Amniotic stem cell (primary cell): ENCODE measurements at regions not wholly inside any gene's neighbourhood (a gene's known extent, or its start where the extent isn't known, plus 50 kb on each side); places are given as distances from the start of the nearest gene placed in this dataset.
"Not testable (repeated sequence)": the region's sequence is repeated elsewhere in the genome, so short reads cannot be mapped to it uniquely, and the experiment has no call there.

ENCODE experiments used
- DNase-seq: peaks from one replicate; lab custom pipeline; 2025; lab: John Stamatoyannopoulos, UW

DNA sequence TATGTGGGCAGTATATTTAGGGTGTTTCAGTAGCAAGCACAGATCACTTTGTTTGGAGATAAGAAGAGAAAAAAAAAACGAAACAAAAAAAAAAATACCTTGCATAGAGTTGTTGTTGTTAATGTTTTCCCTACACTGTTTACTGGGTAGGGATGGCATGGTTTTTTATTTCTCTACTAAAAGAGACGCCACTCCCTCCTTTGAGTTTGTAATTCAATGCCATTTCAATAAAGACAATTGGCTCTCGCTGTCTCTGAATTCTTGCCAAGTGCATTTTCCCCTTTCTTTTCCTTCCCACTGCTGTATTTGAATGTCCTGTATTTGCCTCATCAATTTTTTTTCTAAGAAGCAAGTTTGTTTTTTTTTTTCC, 213.9 kb upstream of the UBASH3B start:
- DNase-seq, result no peak

DNA sequence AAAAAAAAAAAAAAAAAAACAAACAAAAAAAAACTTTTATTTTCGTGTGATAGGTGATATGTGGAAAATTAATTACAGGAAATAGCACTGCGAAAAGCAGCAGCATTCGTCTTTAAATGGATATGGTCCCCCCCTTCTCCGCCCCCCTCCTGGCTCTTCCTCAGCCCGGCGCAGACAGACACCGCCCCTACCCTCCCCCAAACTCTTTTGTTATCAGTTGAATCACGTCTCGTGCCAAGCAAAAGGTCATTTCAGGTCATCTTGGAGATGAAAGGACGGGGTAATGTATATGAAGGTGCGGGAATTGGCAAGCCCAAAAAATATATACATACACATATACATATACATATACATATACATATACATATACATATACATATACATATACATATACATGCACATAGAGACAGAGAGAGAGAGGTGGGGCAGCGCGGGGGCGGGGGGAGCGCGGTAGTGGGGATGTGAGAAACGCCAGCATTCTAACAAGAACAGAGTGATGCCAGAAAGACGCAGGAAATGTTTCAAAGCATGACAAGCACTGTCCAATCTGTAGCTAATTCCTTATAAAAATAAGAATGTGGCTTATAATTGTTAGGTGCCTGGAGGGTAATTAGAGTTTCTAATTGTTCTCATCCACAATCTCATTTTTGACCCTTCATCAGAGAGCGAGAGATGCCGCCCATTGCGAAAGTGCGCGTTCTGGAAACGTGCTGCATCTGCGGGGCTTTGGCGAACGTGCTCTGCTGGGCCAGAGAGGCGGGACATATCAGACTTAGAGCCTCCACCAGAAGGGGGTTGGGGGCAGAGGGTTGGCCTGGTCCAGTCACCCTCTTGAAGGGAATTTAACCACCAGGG, 214.5 kb upstream of the UBASH3B start:
- no peak for DNase-seq

DNA sequence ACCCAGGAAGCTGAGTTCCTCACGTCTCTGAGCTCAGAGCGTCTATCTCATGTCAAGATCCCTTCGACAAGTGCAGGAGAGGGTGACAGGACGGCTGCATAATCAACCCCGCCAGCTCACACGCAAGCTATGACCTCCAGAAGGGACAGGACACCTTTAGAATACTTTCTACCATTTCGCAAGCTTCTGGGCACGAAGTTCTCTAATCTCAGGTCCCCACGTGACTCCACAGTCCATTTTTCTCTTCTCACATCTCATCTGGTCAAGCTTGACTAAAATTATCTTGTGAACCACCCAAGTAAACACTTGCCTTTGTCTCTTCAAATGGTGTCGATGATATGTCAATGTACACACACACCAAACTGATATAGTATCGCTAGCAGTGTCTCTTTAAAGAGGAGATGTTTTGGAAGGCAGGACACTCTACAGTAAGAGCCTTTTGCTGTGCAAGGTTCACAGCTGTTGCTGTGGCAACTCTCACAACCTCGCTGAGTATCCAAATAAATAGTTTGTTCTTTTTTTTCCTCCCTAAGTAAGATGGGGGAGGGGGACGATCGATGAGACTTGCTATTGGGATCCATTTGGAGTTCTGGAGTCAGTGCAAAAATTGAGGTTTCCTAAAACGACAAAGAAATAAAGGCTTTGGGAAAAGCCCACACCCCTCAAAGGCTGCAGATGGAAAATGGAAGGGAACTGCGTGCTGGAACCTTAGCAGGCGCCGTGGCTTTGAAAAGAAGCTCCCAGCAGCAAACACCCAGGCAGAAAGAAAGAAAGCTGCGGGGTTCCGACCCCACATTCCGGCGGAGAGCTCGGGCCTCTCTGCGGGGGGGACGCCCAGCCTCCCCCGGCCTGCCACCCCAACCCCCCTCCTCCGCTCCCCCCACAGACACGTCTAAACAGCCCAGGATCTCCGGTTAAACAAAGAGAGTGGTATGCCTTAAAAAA, 215.4 kb upstream of the UBASH3B start:
- no peak for DNase-seq

DNA sequence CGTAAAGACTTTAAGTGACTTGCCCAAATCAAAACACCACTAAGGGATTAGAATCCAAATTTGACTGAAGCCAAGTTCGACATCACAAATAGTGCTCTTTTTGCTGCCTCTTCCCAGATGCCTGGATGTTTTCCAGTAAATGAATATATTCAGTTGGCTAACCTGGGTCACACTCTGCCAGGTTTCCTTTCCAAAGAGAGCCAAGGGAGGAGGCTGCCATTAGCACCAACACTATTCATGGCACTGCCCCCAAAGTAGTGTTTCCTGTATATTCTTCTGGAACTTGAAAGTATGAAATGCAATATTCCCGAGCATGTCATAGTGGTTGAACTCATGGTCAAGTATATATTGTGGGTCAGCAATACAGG, 219.3 kb upstream of the UBASH3B start:
- DNase-seq, result no peak

DNA sequence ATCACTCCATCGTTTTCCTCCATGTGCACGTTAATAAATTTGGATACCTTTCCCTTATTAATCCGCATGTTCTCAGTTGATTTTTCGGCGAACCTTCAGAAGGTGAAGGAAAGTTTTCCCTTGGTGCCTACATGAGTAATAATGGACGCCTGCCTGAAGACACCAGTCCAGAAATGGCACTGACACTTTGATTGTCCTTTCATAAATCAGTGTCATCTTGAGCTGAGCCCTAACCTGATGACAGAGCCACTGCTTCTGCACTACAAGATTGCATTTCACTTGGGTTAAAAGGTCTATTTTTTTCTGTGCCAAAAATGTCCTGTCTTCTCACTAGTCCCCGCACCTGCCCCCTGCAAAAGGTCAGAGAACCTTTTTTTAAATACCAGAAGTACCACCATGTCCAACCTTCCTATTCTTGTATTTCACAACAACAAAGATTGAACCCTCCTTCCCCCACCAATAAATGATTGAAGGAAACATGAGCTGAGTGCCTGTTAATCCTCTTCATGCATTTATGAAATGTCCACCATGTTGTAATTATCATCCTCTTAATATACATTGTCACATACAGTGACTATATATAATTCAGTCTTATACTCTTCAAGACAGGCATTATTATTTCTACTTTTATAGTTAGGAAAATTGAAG, 219.9 kb upstream of the UBASH3B start:
- no peak for DNase-seq

DNA sequence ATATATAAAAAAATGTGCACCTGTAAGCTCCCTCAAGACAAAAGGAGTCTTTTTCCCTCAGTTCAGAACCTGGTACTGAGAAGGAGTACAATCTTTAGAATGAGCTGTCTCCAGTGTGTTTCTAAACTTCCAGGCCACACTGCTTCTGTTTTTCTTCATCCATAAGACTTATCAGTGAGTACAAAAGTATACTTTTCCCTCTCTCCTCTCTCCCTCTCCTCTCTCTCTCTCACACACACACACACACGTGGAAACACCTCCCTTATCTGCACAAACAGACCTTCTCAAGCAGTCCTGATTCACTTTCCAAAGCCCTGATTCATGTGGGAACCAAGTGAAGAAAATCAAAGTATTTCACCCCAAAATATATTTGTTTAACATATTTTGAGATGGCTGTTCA, 220.7 kb upstream of the UBASH3B start:
- no peak for DNase-seq

DNA sequence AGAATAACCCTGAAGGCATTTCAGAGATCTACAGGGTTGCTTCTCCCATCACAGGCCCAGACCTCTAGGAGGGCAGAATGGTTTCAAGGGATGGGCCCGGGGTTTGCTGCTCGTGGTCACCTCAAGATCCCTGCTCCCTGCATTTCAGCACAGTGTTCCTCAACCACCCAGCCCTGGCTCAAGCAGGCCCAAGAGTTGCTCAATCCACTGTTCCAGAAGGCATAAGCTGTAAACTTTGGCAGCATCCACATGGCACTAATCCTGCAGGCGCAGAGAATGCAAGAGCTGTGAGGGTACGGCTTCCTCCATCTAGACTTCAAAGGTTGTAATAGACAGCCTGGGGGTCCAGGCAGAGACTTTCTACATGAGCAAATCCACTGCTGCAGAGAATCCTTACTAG, 225.0 kb upstream of the UBASH3B start:
- no peak for DNase-seq

- no peak for DNase-seq
Measured at GRCh38 chr11:122426073-122426472, 229.4 kb upstream of the UBASH3B start.

DNA sequence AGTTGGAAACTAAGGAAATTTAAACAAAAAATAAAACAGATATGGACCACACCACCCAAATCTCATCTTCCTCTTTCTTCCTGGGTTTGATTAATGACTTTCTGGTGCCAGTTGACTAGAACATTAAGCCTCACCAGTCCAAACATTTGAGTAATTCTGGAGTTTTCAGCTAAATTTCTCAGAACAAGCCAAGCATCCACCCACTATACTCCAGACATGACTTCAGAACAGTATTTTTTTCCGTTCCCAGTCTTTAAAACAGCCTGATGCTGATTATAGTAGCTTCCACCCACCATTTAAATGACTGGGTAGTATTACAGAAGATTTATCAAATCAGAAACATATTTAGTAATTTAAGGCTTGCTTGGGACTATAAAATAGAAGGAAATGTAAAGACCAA, 230.9 kb upstream of the UBASH3B start:
- no peak for DNase-seq

GRCh38 chr11:122423886-122424285, 231.6 kb upstream of the UBASH3B start:
- DNase-seq, result no peak

DNA sequence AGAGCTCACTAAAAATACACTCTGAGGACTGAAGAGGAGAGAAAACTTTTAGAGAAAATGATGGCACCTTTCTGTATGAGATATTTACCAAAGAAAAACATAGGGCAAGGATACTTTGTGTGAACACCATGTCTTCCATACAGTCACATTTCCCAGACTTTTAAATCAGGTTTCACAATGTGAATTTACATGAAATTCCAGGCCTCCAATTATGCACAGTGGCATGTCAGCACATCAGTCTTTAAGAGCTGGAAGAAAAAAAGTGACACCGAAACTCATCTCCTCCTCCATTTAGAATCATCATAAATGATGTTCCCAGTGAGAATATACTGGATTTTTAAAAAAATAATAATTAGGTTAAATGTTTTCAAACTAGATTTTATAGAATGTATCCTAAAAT, 232.2 kb upstream of the UBASH3B start:
- DNase-seq, result no peak

DNA sequence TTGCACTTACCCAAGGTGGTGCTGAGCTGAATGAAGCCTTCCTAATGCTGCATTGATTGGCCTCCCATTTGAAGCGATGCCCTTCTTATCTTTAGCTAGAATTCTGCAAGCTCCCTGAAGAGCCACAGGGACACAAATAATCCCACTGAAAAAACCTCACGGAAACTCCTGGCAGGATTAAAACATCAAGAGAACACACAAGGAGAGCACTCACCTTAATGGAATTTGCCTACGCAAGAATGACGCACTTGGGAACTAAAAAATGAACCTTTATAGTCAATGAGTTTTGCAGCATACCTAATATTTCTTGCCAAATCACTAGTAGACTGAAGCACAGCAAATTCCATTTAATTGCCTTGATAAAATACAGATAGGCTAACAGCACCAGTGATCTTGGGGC, 232.8 kb upstream of the UBASH3B start:
- DNase-seq, result no peak

GRCh38 chr11:122421702-122422101, 233.8 kb upstream of the UBASH3B start:
- DNase-seq, result no peak

DNA sequence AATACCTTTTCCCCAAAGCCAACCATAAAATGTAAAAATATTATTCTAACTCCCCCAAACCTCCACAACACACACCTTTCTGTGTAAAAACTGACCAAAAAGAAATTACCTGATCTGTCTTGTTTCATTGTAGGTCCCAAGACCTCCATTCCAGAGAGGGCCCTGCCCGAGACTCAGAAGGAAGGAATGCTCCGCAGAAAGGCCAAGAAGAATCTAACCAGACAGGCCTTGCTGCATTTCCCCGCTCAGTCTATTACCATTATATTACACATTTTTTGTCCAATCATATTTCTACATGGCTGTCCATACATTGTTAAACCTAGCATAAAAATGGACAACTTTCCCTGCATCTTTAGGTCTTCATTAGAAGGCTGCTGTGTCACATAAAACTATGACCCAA, 237.5 kb upstream of the UBASH3B start:
- DNase-seq, result no peak

DNA sequence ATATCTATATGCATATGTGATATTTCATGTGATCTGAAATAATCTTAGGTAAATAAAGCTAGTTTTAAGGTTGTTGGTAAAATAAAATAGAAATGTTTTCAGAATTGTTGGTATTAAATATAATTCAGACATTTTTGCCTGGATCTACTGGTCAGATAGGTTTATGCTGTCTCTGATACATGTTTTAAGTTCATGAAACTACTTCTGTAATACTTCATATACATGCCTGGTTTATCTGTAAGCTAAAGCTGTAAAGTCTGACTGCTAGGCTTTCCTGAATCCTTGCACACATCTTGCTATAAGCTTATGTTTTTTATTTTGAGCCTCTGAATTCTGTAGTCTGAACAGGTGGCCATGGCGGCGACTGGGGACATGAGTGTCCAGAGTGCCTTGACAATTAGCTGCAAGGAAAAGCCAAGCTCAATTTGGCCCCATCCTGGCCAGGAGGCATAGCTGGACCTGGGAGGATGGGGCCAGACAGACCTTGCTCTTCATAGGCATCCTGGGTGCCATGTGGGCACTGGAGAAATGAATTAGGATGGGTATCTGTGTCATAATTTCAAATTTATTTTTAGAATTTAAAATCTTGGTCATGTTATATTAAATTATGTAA, 241.0 kb upstream of the UBASH3B start:
- no peak for DNase-seq

DNA sequence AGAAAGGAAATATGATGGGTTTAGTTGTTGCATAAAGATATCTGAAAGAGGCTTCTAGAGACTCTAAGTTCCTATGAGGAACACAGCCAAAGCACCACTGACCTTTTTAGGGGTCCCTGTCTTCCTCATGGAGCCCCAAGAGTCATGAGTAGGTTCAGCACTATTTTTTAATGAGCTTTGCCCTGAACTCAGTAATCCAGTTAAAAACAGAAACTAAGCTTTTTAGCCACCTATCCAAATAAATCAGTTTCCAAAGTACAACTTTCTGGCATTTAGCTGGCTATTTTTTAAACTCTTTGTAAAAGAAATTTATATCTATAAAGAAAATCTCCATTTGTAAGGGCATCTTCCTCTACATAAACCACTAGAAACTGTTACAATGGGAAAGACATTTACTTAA, 241.8 kb upstream of the UBASH3B start:
- no peak for DNase-seq

DNA sequence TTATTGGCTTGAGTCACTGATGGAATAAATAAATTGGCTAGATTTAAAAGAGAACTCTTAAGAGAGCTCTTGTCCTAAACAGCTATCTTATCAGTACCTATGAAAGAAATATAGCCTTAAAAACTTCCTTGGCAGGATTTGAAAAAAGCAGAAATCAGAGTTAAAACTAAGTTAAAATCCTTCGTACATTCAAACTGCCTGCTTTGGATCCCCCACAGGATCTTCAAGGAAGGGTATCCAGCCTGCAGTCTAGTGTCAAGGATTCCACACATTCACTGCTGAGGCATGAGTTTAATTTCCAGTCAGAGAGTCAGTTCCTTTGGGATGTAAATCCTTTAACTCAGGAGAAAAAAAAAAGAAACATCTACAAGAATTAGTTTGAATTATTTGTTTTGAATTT, 242.9 kb upstream of the UBASH3B start:
- no peak for DNase-seq

DNA sequence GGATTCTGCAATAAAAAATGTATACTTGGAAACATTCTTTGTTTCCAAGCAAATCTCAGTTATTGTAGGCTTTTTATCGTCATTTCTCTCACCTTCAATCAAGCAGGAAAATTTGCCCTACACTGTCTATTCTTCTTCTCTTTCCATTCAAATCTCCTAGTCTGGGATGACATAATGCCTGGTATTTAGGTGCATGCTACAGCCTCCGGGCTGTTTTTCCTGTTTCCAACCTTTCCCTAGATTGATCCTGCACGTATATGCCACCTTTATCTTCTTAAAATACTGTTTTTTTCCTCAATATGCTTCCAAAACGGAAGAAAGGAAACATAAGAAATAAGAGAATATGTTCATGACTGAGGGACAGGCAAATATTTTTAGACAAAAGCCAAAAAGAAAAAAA, 249.1 kb upstream of the UBASH3B start:
- DNase-seq, result no peak

- DNase-seq, result no peak
Measured at GRCh38 chr11:122405547-122406341, 249.8 kb upstream of the UBASH3B start.

DNA sequence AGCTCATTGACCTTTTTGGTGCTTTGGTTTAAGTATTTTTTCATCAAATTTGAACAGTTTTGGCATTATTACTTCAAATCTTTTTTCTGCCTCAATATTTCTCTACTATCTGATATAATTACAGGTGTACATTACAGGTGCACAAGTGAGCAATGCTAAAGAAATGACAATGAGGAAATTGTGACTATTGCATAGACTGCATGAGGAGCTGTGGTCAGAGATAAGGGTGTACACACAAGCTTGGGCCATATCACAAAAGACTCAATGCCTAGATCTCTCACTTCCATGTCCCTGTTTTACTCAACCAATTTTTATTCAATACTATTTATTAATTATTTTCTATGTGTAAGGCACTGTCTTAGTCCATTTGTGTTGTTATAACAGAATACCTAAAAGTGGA, 251.0 kb upstream of the UBASH3B start:
- no peak for DNase-seq

GRCh38 chr11:122401581-122401980, 253.9 kb upstream of the UBASH3B start:
- not testable (repeated sequence) for DNase-seq
